Gastroesophageal sphincter (tissue), 4 donors: ENCODE measurements at regions not wholly inside any gene's neighbourhood (a gene's known extent, or its start where the extent isn't known, plus 50 kb on each side); places are given as distances from the start of the nearest gene placed in this dataset.

Source experiments
- ATAC-seq: fragments of 150-250 bp; one replicate; pipeline ENCODE4 v1.9.1; 2016; ENCODE audit warnings: mild to moderate bottlenecking, moderate library complexity
- H3K27ac ChIP-seq, 4 donors: fragments of 200-600 bp; sonication (generic) in 3 of 4; 1 replicate in 3 of 4; 2 replicates in 1 of 4; pipeline ENCODE4 v1.5.1; 2016 to 2019
- H3K27me3 ChIP-seq: fragments of 200-600 bp; sonication (generic); one replicate; pipeline ENCODE4 v1.5.1; 2019
- H3K36me3 ChIP-seq, 2 donors: fragments of 200-600 bp; sonication (generic); one replicate each; pipeline ENCODE4 v1.5.1; 2019; ENCODE audit warnings: control low read depth in 1 of 2
- H3K4me1 ChIP-seq, 3 donors: fragments of 200-600 bp; sonication (generic); 1 replicate in 2 of 3; 2 replicates in 1 of 3; pipeline ENCODE4 v1.5.1; 2016 to 2019; ENCODE audit warnings: control low read depth in 2 of 3
- H3K4me3 ChIP-seq, 2 donors: fragments of 200-600 bp; sonication (generic); one replicate each; pipeline ENCODE4 v1.5.1; 2019; ENCODE audit warnings: mild to moderate bottlenecking in 1 of 2, moderate library complexity in 1 of 2
- H3K9me3 ChIP-seq, 3 donors: fragments of 200-600 bp; sonication (generic); one replicate each; pipeline ENCODE4 v1.5.1; 2017 to 2019; ENCODE audit warnings: control low read depth in 2 of 3
- CTCF ChIP-seq, 4 experiments: fragments of 200-600 bp in 2 of 4; fragments of 450-650 bp in 2 of 4; sonication (generic) in 1 of 4; IDR thresholded peaks; one replicate each; pipeline ENCODE4 v1.5.1; 2017 to 2019; ENCODE audit warnings: antibody characterized with exemption in 4 of 4, mild to moderate bottlenecking in 2 of 4, moderate library complexity in 2 of 4
- EP300 ChIP-seq: sonication (generic); formaldehyde crosslinking; IDR thresholded peaks from one replicate; pipeline ENCODE4 v1.6.1; 2017; ENCODE audit warnings: antibody characterized with exemption, mild to moderate bottlenecking
- POLR2A ChIP-seq, 2 donors: fragments of 450-650 bp; IDR thresholded peaks; one replicate each; pipeline ENCODE4 v1.6.1; 2017; ENCODE audit warnings: antibody characterized with exemption in 2 of 2, mild to moderate bottlenecking in 2 of 2, moderate library complexity in 1 of 2
- POLR2AphosphoS5 ChIP-seq: sonication (generic); formaldehyde crosslinking; IDR thresholded peaks from one replicate; pipeline ENCODE4 v1.6.1; 2017; ENCODE audit warnings: antibody characterized with exemption
- WGBS, 2 donors: methylation state at CpG; one replicate each; pipeline ENCODE4 v1.1.5; 2018; ENCODE audit warnings: low coverage in 1 of 2; 5-methylcytosine and 5-hydroxymethylcytosine counted together

- Histone ChIP-seq H3K27ac (no peak overlapping the region), H3K9me3 (no peaks in the 10 kb centered on the region), H3K4me3 (no peak overlapping the region), H3K27me3 (peaks cover 19% of the 10 kb centered on the region), H3K36me3 (no peaks in the 10 kb centered on the region), H3K4me1 (no peaks in the 10 kb centered on the region)
- WGBS, 2 donors, result 88 to 93% methylated on average over 6 of the region's 6 CpGs
- ATAC-seq, result no peak
- TF ChIP-seq EP300 (no peak), POLR2AphosphoS5 (no peak), CTCF (IDR thresholded peaks at IDR 0.05) (no peak), POLR2A (IDR thresholded peaks at IDR 0.05) (no peak)
Observed at GRCh38 chr7:26504411-26505120, 212.9 kb downstream of the SNX10 start.

- TF ChIP-seq CTCF (IDR thresholded peaks at IDR 0.05) (no peak), POLR2AphosphoS5 (no peak), POLR2A (IDR thresholded peaks at IDR 0.05) (no peak), EP300 (no peak)
- Histone ChIP-seq H3K27ac (no peak overlapping the region), H3K4me1 (no peaks in the 10 kb centered on the region), H3K36me3 (no peaks in the 10 kb centered on the region), H3K9me3 (no peaks in the 10 kb centered on the region), H3K4me3 (no peak overlapping the region), H3K27me3 (peaks cover 19% of the 10 kb centered on the region)
- no peak for ATAC-seq
- 78 to 89% methylated on average over 6 to 7 of the region's 7 CpGs for WGBS, 2 donors
Observed at GRCh38 chr7:26506196-26506595, 214.5 kb downstream of the SNX10 start.

- TF ChIP-seq POLR2A (IDR thresholded peaks at IDR 0.05) (no peak), POLR2AphosphoS5 (no peak), EP300 (no peak), CTCF (IDR thresholded peaks at IDR 0.05) (no peak)
- 72 to 88% methylated on average over 6 to 8 of the region's 10 CpGs for WGBS, 2 donors
- Histone ChIP-seq H3K4me3 (no peak overlapping the region), H3K27me3 (peaks cover 19% of the 10 kb centered on the region), H3K27ac (no peak overlapping the region), H3K9me3 (no peaks in the 10 kb centered on the region), H3K4me1 (no peaks in the 10 kb centered on the region), H3K36me3 (no peaks in the 10 kb centered on the region)
- no peak for ATAC-seq
Observed at GRCh38 chr7:26507108-26507987, 215.7 kb downstream of the SNX10 start.

GRCh38 chr7:26508481-26508880 lies 216.8 kb downstream of the SNX10 start:
- no peaks in the 10 kb centered on the region for H3K36me3 ChIP-seq

GRCh38 chr7:26508917-26509316 lies 217.3 kb downstream of the SNX10 start:
- no peaks in the 10 kb centered on the region for H3K4me1 ChIP-seq
- H3K27ac ChIP-seq, result no peak overlapping the region
- no peak overlapping the region for H3K4me3 ChIP-seq
- 72 to 79% methylated on average over 4 to 5 of the region's 5 CpGs for WGBS, 2 donors
- no peak for TF ChIP-seq POLR2AphosphoS5
- TF ChIP-seq CTCF (IDR thresholded peaks at IDR 0.05), result no peak
- no peak for TF ChIP-seq EP300
- TF ChIP-seq POLR2A (IDR thresholded peaks at IDR 0.05), result no peak
- H3K9me3 ChIP-seq, result no peaks in the 10 kb centered on the region
- no peaks in the 10 kb centered on the region for H3K36me3 ChIP-seq
- peaks cover 19% of the 10 kb centered on the region for H3K27me3 ChIP-seq
- no peak for ATAC-seq

More at GRCh38 chr7:26508481-26508880, 216.8 kb downstream of the SNX10 start:
- Histone ChIP-seq H3K4me1 (no peaks in the 10 kb centered on the region), H3K9me3 (no peaks in the 10 kb centered on the region), H3K27me3 (peaks cover 19% of the 10 kb centered on the region), H3K27ac (no peak overlapping the region), H3K4me3 (no peak overlapping the region)
- no peak for TF ChIP-seq EP300
- TF ChIP-seq POLR2AphosphoS5, result no peak
- no peak for ATAC-seq
- WGBS, 2 donors, result 81 to 92% methylated on average over 4 to 8 of the region's 8 CpGs
